ENCODE measurements at regions not wholly inside any gene's neighbourhood (a gene's known extent, or its start where the extent isn't known, plus 50 kb on each side); places are given as distances from the start of the nearest gene placed in this dataset.

GRCh38 chr13:89812856-89813255 lies 1534.6 kb upstream of the MIR17HG start:
- TF ChIP-seq POLR2A (IDR thresholded peaks at IDR 0.05) = no peak
- no peak for TF ChIP-seq CTCF (IDR thresholded peaks at IDR 0.05)

All from thyroid gland (tissue), 4 donors.